ENCODE measurements at regions not wholly inside any gene's neighbourhood (a gene's known extent, or its start where the extent isn't known, plus 50 kb on each side); places are given as distances from the start of the nearest gene placed in this dataset.
A peak's percentile ranks its signal among the peaks of the same experiment; 100 is the strongest.
"Not testable (repeated sequence)": the region's sequence is repeated elsewhere in the genome, so short reads cannot be mapped to it uniquely, and the experiment has no call there.

GRCh38 chr7:113563257-113563656 lies 355.6 kb downstream of the PPP1R3A start:
- not testable (repeated sequence) for H3K36me3 ChIP-seq (ENCODE audit: control insufficient read depth in 1 of 2, insufficient read depth in 2 of 2, low read length in 2 of 2); H2BK5ac ChIP-seq (ENCODE audit: low read depth, low read length, poor library complexity); H3K14ac ChIP-seq (ENCODE audit: low read length); H3K4ac ChIP-seq (ENCODE audit: low read depth, low read length); H2BK120ac ChIP-seq (ENCODE audit: insufficient read depth, low read length, poor library complexity); H3K79me1 ChIP-seq (ENCODE audit: low read length); H4K12ac ChIP-seq (ENCODE audit: low read depth, low read length); H2AFZ ChIP-seq (ENCODE audit: insufficient read depth, low read length, poor library complexity); H3K9me3 ChIP-seq (ENCODE audit: insufficient read depth, low read depth, low read length); H3K4me3 ChIP-seq (ENCODE audit: low read depth, low read length); DNase-seq; H4K8ac ChIP-seq (ENCODE audit: low read depth, low read length); H3K27me3 ChIP-seq (ENCODE audit: insufficient read depth, low read length); H3K27ac ChIP-seq (ENCODE audit: low read depth, low read length); H4K91ac ChIP-seq (ENCODE audit: low read depth, low read length); H3K79me2 ChIP-seq (ENCODE audit: control insufficient read depth, insufficient read depth, low read length, poor library complexity); H3K9ac ChIP-seq (ENCODE audit: low read length); H3K18ac ChIP-seq (ENCODE audit: low read length); H3K4me2 ChIP-seq (ENCODE audit: low read length); H2AK5ac ChIP-seq (ENCODE audit: low read length); H3K23ac ChIP-seq (ENCODE audit: low read length); H2BK12ac ChIP-seq (ENCODE audit: low read length); H3K4me1 ChIP-seq (ENCODE audit: control insufficient read depth in 1 of 2, insufficient read depth in 2 of 2, low read length in 2 of 2)
- WGBS (ENCODE audit: extremely low coverage, insufficient coverage, insufficient read length) = no CpG with 5 or more reads among the region's 8 CpGs

DNA sequence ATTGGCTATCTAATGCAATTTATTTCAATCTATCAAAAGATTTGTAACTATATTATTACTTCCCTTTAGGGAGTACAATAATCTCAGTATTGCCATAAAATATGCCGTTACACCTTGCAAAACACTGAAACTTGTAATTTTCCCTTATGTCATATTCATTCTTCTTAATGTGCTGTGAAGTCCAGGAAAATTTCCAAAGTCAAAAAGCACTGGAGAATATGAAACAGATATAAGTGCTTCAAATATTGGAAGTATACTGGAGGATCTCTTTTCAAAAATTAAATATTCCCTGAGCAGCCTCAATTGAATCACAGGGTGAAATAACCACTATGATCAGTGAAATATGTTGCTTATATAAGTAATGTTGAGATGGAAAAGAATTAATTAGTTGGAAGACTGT lies 356.0 kb downstream of the PPP1R3A start:
- no peak overlapping the region for H2BK5ac ChIP-seq (ENCODE audit: low read depth, low read length, poor library complexity)
- no peak overlapping the region for H2BK120ac ChIP-seq (ENCODE audit: insufficient read depth, low read length, poor library complexity)
- no peaks in the 10 kb centered on the region for H3K36me3 ChIP-seq (ENCODE audit: control insufficient read depth in 1 of 2, insufficient read depth in 2 of 2, low read length in 2 of 2)
- H4K8ac ChIP-seq (ENCODE audit: low read depth, low read length) = no peak overlapping the region
- H3K9me3 ChIP-seq (ENCODE audit: insufficient read depth, low read depth, low read length) = no peaks in the 10 kb centered on the region
- H3K23ac ChIP-seq (ENCODE audit: low read length) = no peak overlapping the region
- H2AK5ac ChIP-seq (ENCODE audit: low read length) = no peak overlapping the region
- no peaks in the 10 kb centered on the region for H3K27me3 ChIP-seq (ENCODE audit: insufficient read depth, low read length)
- no peak overlapping the region for H4K91ac ChIP-seq (ENCODE audit: low read depth, low read length)
- H3K14ac ChIP-seq (ENCODE audit: low read length) = no peak overlapping the region
- DNase-seq = no peak
- no peaks in the 10 kb centered on the region for H3K79me1 ChIP-seq (ENCODE audit: low read length)
- H3K4me2 ChIP-seq (ENCODE audit: low read length) = no peak overlapping the region
- H3K4ac ChIP-seq (ENCODE audit: low read depth, low read length) = no peak overlapping the region
- WGBS (ENCODE audit: extremely low coverage, insufficient coverage, insufficient read length) = no CpG with 5 or more reads among the region's 1 CpG
- H2BK12ac ChIP-seq (ENCODE audit: low read length) = no peak overlapping the region
- no peaks in the 10 kb centered on the region for H3K79me2 ChIP-seq (ENCODE audit: control insufficient read depth, insufficient read depth, low read length, poor library complexity)
- no peak overlapping the region for H3K9ac ChIP-seq (ENCODE audit: low read length)
- H2AFZ ChIP-seq (ENCODE audit: insufficient read depth, low read length, poor library complexity) = no peak overlapping the region
- no peak overlapping the region for H3K27ac ChIP-seq (ENCODE audit: low read depth, low read length)
- H3K4me3 ChIP-seq (ENCODE audit: low read depth, low read length) = no peak overlapping the region
- no peak overlapping the region for H3K18ac ChIP-seq (ENCODE audit: low read length)
- no peak overlapping the region for H4K12ac ChIP-seq (ENCODE audit: low read depth, low read length)
- H3K4me1 ChIP-seq (ENCODE audit: control insufficient read depth in 1 of 2, insufficient read depth in 2 of 2, low read length in 2 of 2) = no peaks in the 10 kb centered on the region

GRCh38 chr7:113562242-113562641 lies 356.6 kb downstream of the PPP1R3A start:
- Histone ChIP-seq H4K8ac (ENCODE audit: low read depth, low read length) (no peak overlapping the region), H3K79me1 (ENCODE audit: low read length) (no peaks in the 10 kb centered on the region), H3K18ac (ENCODE audit: low read length) (no peak overlapping the region), H3K23ac (ENCODE audit: low read length) (no peak overlapping the region), H2BK5ac (ENCODE audit: low read depth, low read length, poor library complexity) (no peak overlapping the region), H4K91ac (ENCODE audit: low read depth, low read length) (no peak overlapping the region), H3K4me1 (ENCODE audit: control insufficient read depth in 1 of 2, insufficient read depth in 2 of 2, low read length in 2 of 2) (no peaks in the 10 kb centered on the region), H4K12ac (ENCODE audit: low read depth, low read length) (no peak overlapping the region), H2AK5ac (ENCODE audit: low read length) (no peak overlapping the region), H3K27ac (ENCODE audit: low read depth, low read length) (no peak overlapping the region), H3K4me3 (ENCODE audit: low read depth, low read length) (no peak overlapping the region), H3K14ac (ENCODE audit: low read length) (no peak overlapping the region), H3K36me3 (ENCODE audit: control insufficient read depth in 1 of 2, insufficient read depth in 2 of 2, low read length in 2 of 2) (no peaks in the 10 kb centered on the region), H2AFZ (ENCODE audit: insufficient read depth, low read length, poor library complexity) (no peak overlapping the region), H2BK120ac (ENCODE audit: insufficient read depth, low read length, poor library complexity) (no peak overlapping the region), H3K4me2 (ENCODE audit: low read length) (no peak overlapping the region), H3K27me3 (ENCODE audit: insufficient read depth, low read length) (no peaks in the 10 kb centered on the region), H3K9me3 (ENCODE audit: insufficient read depth, low read depth, low read length) (no peaks in the 10 kb centered on the region), H2BK12ac (ENCODE audit: low read length) (no peak overlapping the region), H3K9ac (ENCODE audit: low read length) (no peak overlapping the region), H3K79me2 (ENCODE audit: control insufficient read depth, insufficient read depth, low read length, poor library complexity) (no peaks in the 10 kb centered on the region), H3K4ac (ENCODE audit: low read depth, low read length) (no peak overlapping the region)
- DNase-seq = no peak

GRCh38 chr7:113561446-113561845 lies 357.4 kb downstream of the PPP1R3A start:
- H3K4me2 ChIP-seq (ENCODE audit: low read length) = no peak overlapping the region
- peak; percentile 7 to 59 for DNase-seq

More at GRCh38 chr7:113561446-113561845, 357.4 kb downstream of the PPP1R3A start:
- Histone ChIP-seq H3K23ac (ENCODE audit: low read length) (no peak overlapping the region), H4K8ac (ENCODE audit: low read depth, low read length) (no peak overlapping the region), H3K14ac (ENCODE audit: low read length) (no peak overlapping the region), H4K12ac (ENCODE audit: low read depth, low read length) (no peak overlapping the region), H3K27me3 (ENCODE audit: insufficient read depth, low read length) (no peaks in the 10 kb centered on the region), H2BK12ac (ENCODE audit: low read length) (no peak overlapping the region), H3K9me3 (ENCODE audit: insufficient read depth, low read depth, low read length) (no peaks in the 10 kb centered on the region), H3K4me1 (ENCODE audit: control insufficient read depth in 1 of 2, insufficient read depth in 2 of 2, low read length in 2 of 2) (no peaks in the 10 kb centered on the region), H3K36me3 (ENCODE audit: control insufficient read depth in 1 of 2, insufficient read depth in 2 of 2, low read length in 2 of 2) (no peaks in the 10 kb centered on the region), H4K91ac (ENCODE audit: low read depth, low read length) (no peak overlapping the region), H3K18ac (ENCODE audit: low read length) (no peak overlapping the region), H3K79me1 (ENCODE audit: low read length) (no peaks in the 10 kb centered on the region), H2AFZ (ENCODE audit: insufficient read depth, low read length, poor library complexity) (no peak overlapping the region), H2BK5ac (ENCODE audit: low read depth, low read length, poor library complexity) (no peak overlapping the region), H2BK120ac (ENCODE audit: insufficient read depth, low read length, poor library complexity) (no peak overlapping the region), H3K4me3 (ENCODE audit: low read depth, low read length) (no peak overlapping the region), H3K9ac (ENCODE audit: low read length) (no peak overlapping the region), H3K4ac (ENCODE audit: low read depth, low read length) (no peak overlapping the region), H2AK5ac (ENCODE audit: low read length) (no peak overlapping the region), H3K27ac (ENCODE audit: low read depth, low read length) (no peak overlapping the region), H3K79me2 (ENCODE audit: control insufficient read depth, insufficient read depth, low read length, poor library complexity) (no peaks in the 10 kb centered on the region)
- no CpG with 5 or more reads among the region's 2 CpGs for WGBS (ENCODE audit: extremely low coverage, insufficient coverage, insufficient read length)
